H9 (cell line): ENCODE measurements at regions not wholly inside any gene's neighbourhood (a gene's known extent, or its start where the extent isn't known, plus 50 kb on each side); places are given as distances from the start of the nearest gene placed in this dataset.

Experiments
- DNase-seq: peaks from one replicate; pipeline ENCODE4 v3.0.0-alpha.2; 2017
- H2AFZ ChIP-seq: one replicate; pipeline ENCODE4 v1.6.1; 2013; ENCODE audit warnings: mild to moderate bottlenecking, low read length, control low read depth, moderate library complexity
- H2AK5ac ChIP-seq: 2 replicates; pipeline ENCODE4 v1.6.1; 2013; ENCODE audit warnings: low read length, control low read depth, mixed read lengths; ENCODE audit not compliant: insufficient read length
- H2BK120ac ChIP-seq: one replicate; pipeline ENCODE4 v1.6.1; 2013; ENCODE audit warnings: low read depth, mild to moderate bottlenecking, low read length, control low read depth, inconsistent platforms; ENCODE audit not compliant: poor library complexity, severe bottlenecking
- H2BK12ac ChIP-seq: 2 replicates; pipeline ENCODE4 v1.6.1; 2013; ENCODE audit warnings: low read length, control low read depth, mixed read lengths, low read depth; ENCODE audit not compliant: insufficient read length
- H2BK15ac ChIP-seq: 2 replicates; pipeline ENCODE4 v1.6.1; 2013; ENCODE audit warnings: low read depth, low read length, control low read depth
- H2BK20ac ChIP-seq: one replicate; pipeline ENCODE4 v1.6.1; 2013; ENCODE audit warnings: low read depth, mild to moderate bottlenecking, low read length, control low read depth, inconsistent platforms; ENCODE audit not compliant: poor library complexity, severe bottlenecking
- H2BK5ac ChIP-seq: 2 replicates; pipeline ENCODE4 v1.6.1; 2013; ENCODE audit warnings: low read length, control low read depth, mixed read lengths; ENCODE audit not compliant: insufficient read length
- H3K14ac ChIP-seq: 2 replicates; pipeline ENCODE4 v1.6.1; 2013; ENCODE audit warnings: low read length, control low read depth; ENCODE audit not compliant: insufficient read depth
- H3K18ac ChIP-seq: 2 replicates; pipeline ENCODE4 v1.6.1; 2013; ENCODE audit warnings: low read depth, mild to moderate bottlenecking, mixed read lengths, low read length, control low read depth; ENCODE audit not compliant: insufficient read length
- H3K23ac ChIP-seq: 2 replicates; pipeline ENCODE4 v1.6.1; 2013; ENCODE audit warnings: low read length, control low read depth, mixed read lengths, low read depth; ENCODE audit not compliant: insufficient read length
- H3K23me2 ChIP-seq: 2 replicates; pipeline ENCODE4 v1.6.1; 2013; ENCODE audit warnings: low read depth, mild to moderate bottlenecking, mixed read lengths, low read length, control low read depth; ENCODE audit not compliant: insufficient read length, poor library complexity, severe bottlenecking
- H3K27ac ChIP-seq: 2 replicates; pipeline ENCODE4 v1.5.1; 2013; ENCODE audit warnings: low read length, control low read depth, mixed read lengths, low read depth; ENCODE audit not compliant: insufficient read length
- H3K27me3 ChIP-seq: 2 replicates; pipeline ENCODE4 v1.6.1; 2013; ENCODE audit warnings: low read length, control low read depth, inconsistent platforms; ENCODE audit not compliant: insufficient read depth
- H3K4ac ChIP-seq: 2 replicates; pipeline ENCODE4 v1.6.1; 2013; ENCODE audit warnings: low read depth, mild to moderate bottlenecking, control low read depth, inconsistent platforms, low read length, moderate library complexity
- H3K4me1 ChIP-seq: 2 replicates; pipeline ENCODE4 v1.6.1; 2013; ENCODE audit warnings: low read length, control low read depth, inconsistent platforms; ENCODE audit not compliant: insufficient read depth
- H3K4me2 ChIP-seq: 2 replicates; pipeline ENCODE4 v1.6.1; 2013; ENCODE audit warnings: low read length, control low read depth, mixed read lengths; ENCODE audit not compliant: insufficient read length, insufficient read depth
- H3K56ac ChIP-seq: 2 replicates; pipeline ENCODE4 v1.6.1; 2013; ENCODE audit warnings: low read depth, mild to moderate bottlenecking, mixed read lengths, low read length, control low read depth; ENCODE audit not compliant: insufficient read length
- H3K79me1 ChIP-seq: 2 replicates; pipeline ENCODE4 v1.6.1; 2013; ENCODE audit warnings: low read depth, mild to moderate bottlenecking, moderate library complexity, low read length, control low read depth, inconsistent platforms; ENCODE audit not compliant: insufficient read depth, poor library complexity, severe bottlenecking
- H3K79me2 ChIP-seq: 2 replicates; pipeline ENCODE4 v1.6.1; 2013; ENCODE audit warnings: low read length, control low read depth, inconsistent platforms; ENCODE audit not compliant: insufficient read depth
- H3K9ac ChIP-seq: 2 replicates; pipeline ENCODE4 v1.6.1; 2013; ENCODE audit warnings: low read length, control low read depth, mixed read lengths; ENCODE audit not compliant: insufficient read length; ENCODE audit errors: extremely low read depth
- H3K9me3 ChIP-seq: one replicate; pipeline ENCODE4 v1.6.1; 2013; ENCODE audit warnings: low read depth, low read length, inconsistent platforms; ENCODE audit not compliant: control insufficient read depth
- H3T11ph ChIP-seq: one replicate; pipeline ENCODE4 v1.6.1; 2013; ENCODE audit warnings: mild to moderate bottlenecking, low read length, control low read depth, inconsistent platforms
- H4K20me1 ChIP-seq: one replicate; pipeline ENCODE4 v1.6.1; 2013; ENCODE audit not compliant: control insufficient read depth, insufficient read length, insufficient read depth
- H4K5ac ChIP-seq: 2 replicates; pipeline ENCODE4 v1.6.1; 2013; ENCODE audit warnings: low read depth, mild to moderate bottlenecking, mixed read lengths, low read length, control low read depth; ENCODE audit not compliant: insufficient read length
- H4K8ac ChIP-seq: replicated peaks from 2 replicates; pipeline ENCODE4 v1.6.1; 2013; ENCODE audit warnings: low read length, control low read depth, mixed read lengths, low read depth; ENCODE audit not compliant: insufficient read length
- H4K91ac ChIP-seq: 2 replicates; pipeline ENCODE4 v1.6.1; 2013; ENCODE audit warnings: low read depth, mild to moderate bottlenecking, moderate library complexity, mixed read lengths, low read length, control low read depth; ENCODE audit not compliant: insufficient read length
- H3K27ac Mint-ChIP-seq, 3 experiments: 2 replicates in 2 of 3; 3 replicates in 1 of 3; pipeline ENCODE4 v1.8.0; 2020 to 2021; ENCODE audit warnings: mixed read lengths in 3 of 3, mild to moderate bottlenecking in 1 of 3, moderate library complexity in 1 of 3
- H3K27me3 Mint-ChIP-seq: 2 replicates; pipeline ENCODE4 v1.8.0; 2021; ENCODE audit warnings: low read depth, mild to moderate bottlenecking, moderate library complexity, mixed read lengths
- H3K36me3 Mint-ChIP-seq, 3 experiments: 2 replicates in 2 of 3; 3 replicates in 1 of 3; pipeline ENCODE4 v1.8.0; 2020 to 2021; ENCODE audit warnings: low read depth in 3 of 3, mixed read lengths in 3 of 3; ENCODE audit not compliant: insufficient read depth in 1 of 3
- H3K4me1 Mint-ChIP-seq, 2 experiments: 2 replicates each; pipeline ENCODE4 v1.8.0; 2020; ENCODE audit warnings: mixed read lengths in 2 of 2
- H3K4me3 Mint-ChIP-seq, 2 experiments: 2 replicates in 1 of 2; 3 replicates in 1 of 2; pipeline ENCODE4 v1.8.0; 2020 to 2021; ENCODE audit warnings: mild to moderate bottlenecking in 2 of 2, mixed read lengths in 2 of 2, moderate library complexity in 1 of 2
- H3K9me3 Mint-ChIP-seq, 2 experiments: 2 replicates in 1 of 2; 3 replicates in 1 of 2; pipeline ENCODE4 v1.8.0; 2020; ENCODE audit warnings: mild to moderate bottlenecking in 2 of 2, mixed read lengths in 2 of 2, moderate library complexity in 1 of 2
- WGBS: extraction: QIAGEN DNeasy Blood & Tissue Kit; methylation state at CpG from one replicate; pipeline ENCODE4 v1.1.7; 2013; ENCODE audit warnings: missing lambda C conversion rate, low lambda C conversion rate, mixed read lengths; ENCODE audit not compliant: insufficient read length; ENCODE audit errors: extremely low coverage; 5-methylcytosine and 5-hydroxymethylcytosine counted together
- TF ChIP-seq, protein P1 (sequence below): fragments of 200-600 bp; sonication (generic); conservative IDR thresholded peaks from 3 replicates; pipeline ENCODE4 v1.8.0; 2021; ENCODE audit warnings: antibody characterized with exemption, mild to moderate bottlenecking

DNA sequence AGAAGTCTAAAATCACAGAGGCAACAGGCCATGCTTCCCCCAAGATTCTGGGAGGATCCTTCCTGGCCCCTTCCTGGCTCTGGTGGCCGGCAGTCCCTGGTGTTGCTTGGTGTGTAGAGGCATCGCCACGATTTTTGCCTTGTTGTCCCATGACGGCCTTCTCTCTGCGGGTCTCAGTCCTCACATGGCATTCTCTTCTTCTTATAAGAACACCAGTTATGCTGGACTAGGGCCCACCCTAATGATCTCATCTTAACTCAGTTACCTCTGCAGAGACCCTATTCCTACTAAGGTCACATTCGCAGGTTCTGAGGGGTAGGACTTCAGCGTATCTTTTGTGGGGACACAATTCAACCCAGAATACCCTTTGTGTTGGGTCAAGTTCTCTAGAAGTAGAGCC, 168.0 kb downstream of the LINC00237 start:
- Histone ChIP-seq H3K9me3 (no peaks in the 10 kb centered on the region), H3K79me1 (no peaks in the 10 kb centered on the region), H2AK5ac (no peak overlapping the region), H2AFZ (no peak overlapping the region), H3K23ac (no peak overlapping the region), H4K8ac (no peak overlapping the region), H4K20me1 (no peaks in the 10 kb centered on the region), H3K4ac (no peak overlapping the region), H3K23me2 (no peaks in the 10 kb centered on the region), H3K56ac (no peak overlapping the region), H2BK120ac (no peak overlapping the region), H3K9ac (no peak overlapping the region), H3K4me2 (no peak overlapping the region), H3T11ph (no peak overlapping the region), H3K18ac (no peak overlapping the region), H4K91ac (no peak overlapping the region), H3K27ac (no peak overlapping the region), H3K14ac (no peak overlapping the region), H3K79me2 (no peaks in the 10 kb centered on the region), H4K5ac (no peak overlapping the region), H3K27me3 (no peaks in the 10 kb centered on the region), H2BK12ac (no peak overlapping the region), H2BK15ac (no peak overlapping the region), H3K4me1 (no peaks in the 10 kb centered on the region), H2BK20ac (no peak overlapping the region), H2BK5ac (no peak overlapping the region)
- no peak for DNase-seq
- Mint-ChIP-seq H3K9me3 (no peaks in the 10 kb centered on the region; a peak in 1 of 5 replicates), H3K27me3 (no peaks in the 10 kb centered on the region; the same call in 1 of the 2 replicates), H3K4me1 (no peaks in the 10 kb centered on the region), H3K4me3 (no peak overlapping the region), H3K27ac (no peak overlapping the region), H3K36me3 (no peaks in the 10 kb centered on the region; a peak in 1 of 7 replicates)
- WGBS = no CpG with 5 or more reads among the region's 7 CpGs
- TF ChIP-seq, protein P1, sequence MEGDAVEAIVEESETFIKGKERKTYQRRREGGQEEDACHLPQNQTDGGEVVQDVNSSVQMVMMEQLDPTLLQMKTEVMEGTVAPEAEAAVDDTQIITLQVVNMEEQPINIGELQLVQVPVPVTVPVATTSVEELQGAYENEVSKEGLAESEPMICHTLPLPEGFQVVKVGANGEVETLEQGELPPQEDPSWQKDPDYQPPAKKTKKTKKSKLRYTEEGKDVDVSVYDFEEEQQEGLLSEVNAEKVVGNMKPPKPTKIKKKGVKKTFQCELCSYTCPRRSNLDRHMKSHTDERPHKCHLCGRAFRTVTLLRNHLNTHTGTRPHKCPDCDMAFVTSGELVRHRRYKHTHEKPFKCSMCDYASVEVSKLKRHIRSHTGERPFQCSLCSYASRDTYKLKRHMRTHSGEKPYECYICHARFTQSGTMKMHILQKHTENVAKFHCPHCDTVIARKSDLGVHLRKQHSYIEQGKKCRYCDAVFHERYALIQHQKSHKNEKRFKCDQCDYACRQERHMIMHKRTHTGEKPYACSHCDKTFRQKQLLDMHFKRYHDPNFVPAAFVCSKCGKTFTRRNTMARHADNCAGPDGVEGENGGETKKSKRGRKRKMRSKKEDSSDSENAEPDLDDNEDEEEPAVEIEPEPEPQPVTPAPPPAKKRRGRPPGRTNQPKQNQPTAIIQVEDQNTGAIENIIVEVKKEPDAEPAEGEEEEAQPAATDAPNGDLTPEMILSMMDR = no peak
